BJ (cell line): ENCODE measurements at regions not wholly inside any gene's neighbourhood (a gene's known extent, or its start where the extent isn't known, plus 50 kb on each side); places are given as distances from the start of the nearest gene placed in this dataset.

Experiments
- CTCF ChIA-PET: fragments of 350-600 bp; formaldehyde crosslinking; extraction: SDS; loops from one replicate; lab custom pipeline; 2021; ENCODE audit warnings: antibody characterized with exemption, inconsistent platforms; lab: Yijun Ruan, JAX
- POLR2A ChIA-PET: fragments of 300-600 bp; sonication (Branson Sonifier 250); formaldehyde crosslinking; extraction: SDS; loops from one replicate; lab custom pipeline; 2021; ENCODE audit warnings: antibody characterized with exemption; lab: Charles Lee
- DNase-seq: peaks from one replicate; pipeline ENCODE4 v3.0.0-alpha.2; 2011; ENCODE audit warnings: low read depth
- H3K27me3 ChIP-seq: 2 replicates; pipeline ENCODE4 v1.6.0; 2011; ENCODE audit warnings: low read length; ENCODE audit not compliant: control insufficient read depth, insufficient read depth
- H3K36me3 ChIP-seq: 2 replicates; pipeline ENCODE4 v1.5.1; 2011; ENCODE audit warnings: low read length; ENCODE audit not compliant: control insufficient read depth, insufficient read depth
- H3K4me3 ChIP-seq: 2 replicates; pipeline ENCODE4 v1.5.1; 2011; ENCODE audit warnings: low read depth, mild to moderate bottlenecking, control low read depth, low read length
- CTCF ChIP-seq: IDR thresholded peaks from 2 replicates; pipeline ENCODE4 v1.5.1; 2011; ENCODE audit warnings: low read depth, mild to moderate bottlenecking, control low read depth, inconsistent platforms, low read length, moderate library complexity; ENCODE audit not compliant: insufficient read depth

GRCh38 chr2:133947057-133947456 is 306.8 kb upstream of the MGAT5 start:
- no peak for TF ChIP-seq CTCF
- ChIA-PET CTCF (interaction anchor here (0.5 kb wide), 1 partner anchor 1353 kb away, joined by 3 read pairs; no protein-coding TSS in a partner anchor), POLR2A (interaction anchor here (0.6 kb wide), 1 partner anchor 9 kb away, joined by 4 read pairs; no protein-coding TSS in a partner anchor)
- no peak for DNase-seq
- H3K27me3 ChIP-seq, result peaks cover 1% of the 10 kb centered on the region; the same call in 1 of the 2 replicates
- no peaks in the 10 kb centered on the region for H3K36me3 ChIP-seq
- H3K4me3 ChIP-seq, result no peak overlapping the region

GRCh38 chr2:133948610-133949290 is 305.1 kb upstream of the MGAT5 start:
- H3K27me3 ChIP-seq, result peaks cover 1% of the 10 kb centered on the region; the same call in 1 of the 2 replicates
- TF ChIP-seq CTCF, result no peak
- CTCF ChIA-PET, result interaction anchor here (1.3 kb wide), 1 partner anchor 31 kb away, joined by 4 read pairs; no protein-coding TSS in a partner anchor
- no peak for DNase-seq
- H3K36me3 ChIP-seq, result no peaks in the 10 kb centered on the region
- no peak overlapping the region for H3K4me3 ChIP-seq
- POLR2A ChIA-PET, result no interaction called here

GRCh38 chr2:133949595-133949994 is 304.3 kb upstream of the MGAT5 start:
- POLR2A ChIA-PET, result no interaction called here
- no peak for TF ChIP-seq CTCF
- Histone ChIP-seq H3K4me3 (no peak overlapping the region), H3K27me3 (0 out of 2 replicates have a peak, but pooled peaks cover 1% of the 10 kb centered on the region), H3K36me3 (no peaks in the 10 kb centered on the region)
- no peak for DNase-seq
- CTCF ChIA-PET, result interaction anchor here (1.3 kb wide), 1 partner anchor 32 kb away, joined by 4 read pairs; no protein-coding TSS in a partner anchor

GRCh38 chr2:133951209-133951608 is 302.7 kb upstream of the MGAT5 start:
- 0 out of 2 replicates have a peak, but pooled peaks cover 1% of the 10 kb centered on the region for H3K27me3 ChIP-seq
- ChIA-PET CTCF (no interaction called here), POLR2A (no interaction called here)
- no peak for DNase-seq
- no peaks in the 10 kb centered on the region for H3K36me3 ChIP-seq
- no peak for TF ChIP-seq CTCF
- H3K4me3 ChIP-seq, result no peak overlapping the region

- Histone ChIP-seq H3K4me3 (no peak overlapping the region), H3K27me3 (0 out of 2 replicates have a peak, but pooled peaks cover 1% of the 10 kb centered on the region), H3K36me3 (no peaks in the 10 kb centered on the region)
- CTCF ChIA-PET, result interaction anchor here (0.8 to 1.0 kb wide), 2 partner anchors 9 to 24 kb away, joined by 3 read pairs; no protein-coding TSS in a partner anchor
- no peak for TF ChIP-seq CTCF
- POLR2A ChIA-PET, result no interaction called here
- no peak for DNase-seq
These were observed 301.5 kb upstream of the MGAT5 start for GRCh38 chr2:133952420-133952819.
